ENCODE measurements at regions not wholly inside any gene's neighbourhood (a gene's known extent, or its start where the extent isn't known, plus 50 kb on each side); places are given as distances from the start of the nearest gene placed in this dataset.

GRCh38 chr1:219310181-219310728 lies 136.6 kb downstream of the LYPLAL1 start:
- no peak for TF ChIP-seq CTCF (conservative IDR thresholded peaks at IDR 0.05; ENCODE audit: low read depth, low read length)
- TF ChIP-seq EZH2 (IDR thresholded peaks at IDR 0.05; ENCODE audit: low read length, unreplicated experiment), result no peak
- no peak for TF ChIP-seq EZH2phosphoT487 (IDR thresholded peaks at IDR 0.05; ENCODE audit: borderline replicate concordance, low read length)

Measured in PC-3 (cell line).